AG04449 (cell line): ENCODE measurements at regions not wholly inside any gene's neighbourhood (a gene's known extent, or its start where the extent isn't known, plus 50 kb on each side); places are given as distances from the start of the nearest gene placed in this dataset.

Experiments
- CTCF ChIA-PET: fragments of 350-600 bp; formaldehyde crosslinking; extraction: SDS; loops from one replicate; lab custom pipeline; 2021; ENCODE audit warnings: antibody characterized with exemption; lab: Yijun Ruan, JAX
- POLR2A ChIA-PET: fragments of 400-600, 350-600 bp; formaldehyde crosslinking; extraction: SDS; loops from one replicate; lab custom pipeline; 2020; ENCODE audit warnings: antibody characterized with exemption, inconsistent platforms; lab: Yijun Ruan, JAX
- DNase-seq: peaks from one replicate; pipeline ENCODE4 v3.0.0-alpha.2; 2010; ENCODE audit warnings: low read depth, low spot score
- H3K4me3 ChIP-seq: 2 replicates; pipeline ENCODE4 v1.5.1; 2011; ENCODE audit warnings: low read depth, mild to moderate bottlenecking, control low read depth, low read length
- TF ChIP-seq, protein P1 (sequence below): IDR thresholded peaks from one replicate; pipeline ENCODE4 v1.5.1; 2011; ENCODE audit warnings: mild to moderate bottlenecking, moderate library complexity, low read length, control low read depth, inconsistent platforms; ENCODE audit not compliant: insufficient read depth; ENCODE audit errors: missing control alignments

DNA sequence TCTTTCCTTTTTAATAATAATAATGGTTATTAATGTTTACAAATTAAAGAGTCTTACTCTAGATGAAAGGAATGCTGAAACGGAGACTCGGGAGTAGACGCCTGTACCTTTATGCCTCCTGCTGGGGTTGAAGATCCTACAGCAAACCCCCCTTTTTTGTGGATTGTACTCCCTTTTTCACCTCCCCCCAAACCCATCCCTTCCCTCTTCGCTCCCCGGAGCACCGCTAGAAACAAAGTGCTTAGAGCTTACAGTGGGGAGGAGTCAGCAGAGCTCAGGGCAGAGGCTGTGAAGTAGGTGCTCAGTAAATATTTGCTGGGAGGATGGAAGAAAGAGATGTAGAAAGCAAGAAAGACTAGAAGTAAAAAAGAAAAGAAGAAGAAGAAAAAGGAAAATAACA lies 169.7 kb downstream of the NXPE2 start:
- ChIA-PET POLR2A (no interaction called here), CTCF (no interaction called here)
- no peak for DNase-seq
- TF ChIP-seq, protein P1, sequence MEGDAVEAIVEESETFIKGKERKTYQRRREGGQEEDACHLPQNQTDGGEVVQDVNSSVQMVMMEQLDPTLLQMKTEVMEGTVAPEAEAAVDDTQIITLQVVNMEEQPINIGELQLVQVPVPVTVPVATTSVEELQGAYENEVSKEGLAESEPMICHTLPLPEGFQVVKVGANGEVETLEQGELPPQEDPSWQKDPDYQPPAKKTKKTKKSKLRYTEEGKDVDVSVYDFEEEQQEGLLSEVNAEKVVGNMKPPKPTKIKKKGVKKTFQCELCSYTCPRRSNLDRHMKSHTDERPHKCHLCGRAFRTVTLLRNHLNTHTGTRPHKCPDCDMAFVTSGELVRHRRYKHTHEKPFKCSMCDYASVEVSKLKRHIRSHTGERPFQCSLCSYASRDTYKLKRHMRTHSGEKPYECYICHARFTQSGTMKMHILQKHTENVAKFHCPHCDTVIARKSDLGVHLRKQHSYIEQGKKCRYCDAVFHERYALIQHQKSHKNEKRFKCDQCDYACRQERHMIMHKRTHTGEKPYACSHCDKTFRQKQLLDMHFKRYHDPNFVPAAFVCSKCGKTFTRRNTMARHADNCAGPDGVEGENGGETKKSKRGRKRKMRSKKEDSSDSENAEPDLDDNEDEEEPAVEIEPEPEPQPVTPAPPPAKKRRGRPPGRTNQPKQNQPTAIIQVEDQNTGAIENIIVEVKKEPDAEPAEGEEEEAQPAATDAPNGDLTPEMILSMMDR = no peak
- H3K4me3 ChIP-seq = no peak overlapping the region

DNA sequence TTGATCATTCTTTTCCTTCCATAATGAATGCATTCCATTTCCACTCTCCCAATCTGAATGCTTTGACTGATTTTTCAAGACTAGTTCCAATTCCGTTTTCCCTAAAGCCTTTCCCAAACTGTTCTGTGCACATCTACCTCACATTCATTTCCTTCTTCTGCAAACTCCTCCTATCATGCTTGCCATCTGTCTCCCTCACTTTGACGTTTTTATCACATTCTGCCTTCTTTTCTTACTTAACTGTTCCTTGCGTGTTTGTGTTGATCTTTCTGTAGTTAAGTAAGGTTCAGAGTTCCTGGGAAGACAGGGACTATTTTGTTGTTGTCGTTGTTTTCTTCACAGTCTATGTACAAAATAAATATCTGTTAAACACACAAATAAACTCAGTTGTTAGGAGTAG lies 179.0 kb downstream of the NXPE2 start:
- TF ChIP-seq, protein P1 = no peak
- no peak overlapping the region for H3K4me3 ChIP-seq
- ChIA-PET CTCF (no interaction called here), POLR2A (no interaction called here)
- no peak for DNase-seq

DNA sequence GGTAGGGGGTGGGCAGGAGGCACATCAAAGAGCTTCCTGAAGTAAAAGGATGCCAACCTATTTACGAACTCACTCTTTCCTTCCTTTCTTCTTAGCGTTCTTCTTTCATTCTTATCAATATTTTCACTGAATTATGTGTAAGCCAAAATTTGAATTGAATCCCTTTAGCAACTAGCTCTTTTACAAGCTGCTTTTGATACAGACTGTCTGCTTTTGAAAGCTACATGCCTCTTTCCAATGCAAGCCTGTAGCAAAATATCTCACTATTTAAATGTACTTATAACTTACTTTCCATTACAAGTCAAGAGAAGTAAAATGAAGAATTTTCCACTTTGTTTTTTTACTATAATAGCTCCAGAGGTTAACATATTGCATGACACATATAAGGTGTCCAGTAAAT lies 186.6 kb downstream of the NXPE2 start:
- no peak for DNase-seq
- TF ChIP-seq, protein P1 = no peak
- ChIA-PET POLR2A (no interaction called here), CTCF (no interaction called here)
- H3K4me3 ChIP-seq = no peak overlapping the region

DNA sequence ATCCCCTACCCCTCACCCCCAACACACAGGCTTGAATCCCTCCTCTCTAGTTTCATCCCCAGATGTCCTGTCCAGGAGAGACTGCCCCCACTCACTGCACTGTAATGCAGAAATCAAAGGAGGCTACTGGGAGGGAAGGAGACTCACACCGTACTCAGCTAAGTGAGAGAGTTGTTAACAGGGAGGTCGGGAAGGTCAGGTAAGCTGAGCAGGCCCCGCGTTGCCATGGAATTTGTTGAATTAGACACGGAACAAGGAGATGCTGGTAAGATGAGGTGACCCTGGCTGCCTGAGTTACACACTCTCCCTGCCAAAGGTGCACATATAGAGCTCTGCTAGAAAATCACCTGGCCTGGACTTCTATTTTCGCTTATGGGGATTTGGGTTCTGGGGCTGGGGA lies 197.9 kb downstream of the NXPE2 start:
- TF ChIP-seq, protein P1 = no peak
- no peak overlapping the region for H3K4me3 ChIP-seq
- no peak for DNase-seq
- POLR2A ChIA-PET = no interaction called here
- CTCF ChIA-PET = no interaction called here

DNA sequence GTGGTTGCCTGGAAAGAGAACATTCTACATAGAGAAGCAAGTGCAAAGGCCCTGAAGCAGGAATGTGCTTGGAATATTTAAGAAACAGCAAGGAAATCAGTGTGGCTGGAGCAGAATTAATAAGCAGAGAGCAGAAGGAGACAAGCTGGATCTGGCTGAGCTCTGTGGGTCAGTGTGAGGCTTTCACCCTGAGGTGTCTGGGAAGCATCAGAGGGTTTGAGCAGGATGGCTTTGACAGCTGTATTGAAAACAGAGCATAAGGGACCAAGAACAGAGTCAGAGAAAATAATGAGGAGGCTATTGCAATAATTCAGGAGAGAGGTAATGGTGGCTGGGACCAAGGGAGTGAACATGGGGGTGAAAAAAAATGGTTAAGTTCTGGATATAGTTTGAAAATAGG lies 199.6 kb downstream of the NXPE2 start:
- ChIA-PET CTCF (no interaction called here), POLR2A (no interaction called here)
- TF ChIP-seq, protein P1 = no peak

DNA sequence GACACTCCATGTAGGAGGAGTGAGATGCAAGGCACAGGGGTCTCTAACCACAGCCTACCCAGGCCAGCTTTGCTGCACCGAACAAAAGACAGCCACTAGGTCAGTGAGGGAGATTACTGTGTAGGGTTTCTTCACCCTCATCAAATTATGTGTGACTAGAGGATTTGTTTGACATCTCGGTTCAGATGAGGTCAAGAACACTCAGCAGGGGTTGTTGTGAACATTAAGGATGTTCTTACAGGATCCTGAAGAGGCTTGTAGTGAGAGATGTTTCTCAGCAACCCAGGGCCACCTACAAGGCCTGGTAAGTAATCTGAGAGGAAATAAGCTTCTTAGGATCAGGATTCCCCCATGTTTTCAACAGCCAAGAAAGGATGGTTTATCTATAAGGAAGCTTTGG lies 202.1 kb downstream of the NXPE2 start:
- CTCF ChIA-PET = no interaction called here
- H3K4me3 ChIP-seq = no peak overlapping the region
- DNase-seq = no peak
- POLR2A ChIA-PET = no interaction called here
- TF ChIP-seq, protein P1 = no peak

More for the DNA sequence above, 199.6 kb downstream of the NXPE2 start:
- H3K4me3 ChIP-seq = no peak overlapping the region
- DNase-seq = no peak
